Erythroblast (primary cell): ENCODE measurements at regions not wholly inside any gene's neighbourhood (a gene's known extent, or its start where the extent isn't known, plus 50 kb on each side); places are given as distances from the start of the nearest gene placed in this dataset.
"Not testable (repeated sequence)": the region's sequence is repeated elsewhere in the genome, so short reads cannot be mapped to it uniquely, and the experiment has no call there.

Experiments used
- DNase-seq, 2 experiments: peaks; one replicate each; lab custom pipeline; 2025; lab: John Stamatoyannopoulos, UW
- GATA1 ChIP-seq: IDR thresholded peaks from 2 replicates; pipeline ENCODE4 v1.6.1; 2011; ENCODE audit warnings: low read depth, mild to moderate bottlenecking, control low read depth, low read length, moderate library complexity
- POLR2A ChIP-seq: IDR thresholded peaks from 2 replicates; pipeline ENCODE4 v1.6.1; 2011; ENCODE audit warnings: mild to moderate bottlenecking, low read length

GRCh38 chr1:190616235-190616634 lies 138.6 kb upstream of the BRINP3 start:
- TF ChIP-seq GATA1 (no peak), POLR2A (no peak)
- DNase-seq = no peak

GRCh38 chr1:190619724-190620123 lies 142.1 kb upstream of the BRINP3 start:
- no peak for TF ChIP-seq GATA1
- no peak for TF ChIP-seq POLR2A
- DNase-seq = no peak

- TF ChIP-seq POLR2A (no peak), GATA1 (no peak)
- peak; percentile 1 to 2 for DNase-seq
These were observed 155.8 kb upstream of the BRINP3 start for GRCh38 chr1:190633488-190633887.

GRCh38 chr1:190634134-190634533 lies 156.5 kb upstream of the BRINP3 start:
- no peak for DNase-seq
- no peak for TF ChIP-seq POLR2A
- no peak for TF ChIP-seq GATA1

- TF ChIP-seq GATA1 (no peak), POLR2A (no peak)
- no peak for DNase-seq
These were observed 171.9 kb upstream of the BRINP3 start for GRCh38 chr1:190649553-190649952.

- no peak for DNase-seq
- TF ChIP-seq GATA1 = no peak
These were observed 181.2 kb upstream of the BRINP3 start for GRCh38 chr1:190658907-190659306.

- DNase-seq = no peak
- TF ChIP-seq POLR2A = no peak
- no peak for TF ChIP-seq GATA1
These were observed 186.3 kb upstream of the BRINP3 start for GRCh38 chr1:190663962-190664361.

- no peak for TF ChIP-seq GATA1
- TF ChIP-seq POLR2A = no peak
- DNase-seq = no peak
These were observed 187.4 kb upstream of the BRINP3 start for GRCh38 chr1:190665045-190665444.

- TF ChIP-seq GATA1 = no peak
- no peak for TF ChIP-seq POLR2A
- no peak for DNase-seq
These were observed 190.2 kb upstream of the BRINP3 start for GRCh38 chr1:190667914-190668313.

- DNase-seq = no peak
- TF ChIP-seq GATA1 (no peak), POLR2A (no peak)
These were observed 201.4 kb upstream of the BRINP3 start for GRCh38 chr1:190679044-190679443.

GRCh38 chr1:190679454-190679853 lies 201.8 kb upstream of the BRINP3 start:
- no peak for DNase-seq
- TF ChIP-seq POLR2A = no peak
- TF ChIP-seq GATA1 = no peak

- DNase-seq = no peak
These were observed 202.3 kb upstream of the BRINP3 start for GRCh38 chr1:190679983-190680382.

GRCh38 chr1:190685676-190686075 lies 208.0 kb upstream of the BRINP3 start:
- no peak for TF ChIP-seq GATA1
- TF ChIP-seq POLR2A = no peak

More at GRCh38 chr1:190679983-190680382, 202.3 kb upstream of the BRINP3 start:
- no peak for TF ChIP-seq POLR2A
- TF ChIP-seq GATA1 = no peak

GRCh38 chr1:190688096-190688495 lies 210.4 kb upstream of the BRINP3 start:
- TF ChIP-seq GATA1 (no peak), POLR2A (no peak)
- DNase-seq = no peak

More at GRCh38 chr1:190685676-190686075, 208.0 kb upstream of the BRINP3 start:
- DNase-seq = no peak

- not testable (repeated sequence) for DNase-seq
These were observed 220.8 kb upstream of the BRINP3 start for GRCh38 chr1:190698488-190698887.

GRCh38 chr1:190699165-190699564 lies 221.5 kb upstream of the BRINP3 start:
- peak in 1 of 2 experiments; percentile 19 for DNase-seq
- TF ChIP-seq POLR2A (no peak), GATA1 (no peak)
